Activated CD4-positive, alpha-beta T cell treated with anti-CD3 and anti-CD28 coated beads, Interleukin-2, amount 50 U/mL, for 48 hours (primary cell): ENCODE measurements at regions not wholly inside any gene's neighbourhood (a gene's known extent, or its start where the extent isn't known, plus 50 kb on each side); places are given as distances from the start of the nearest gene placed in this dataset.
"Not testable (repeated sequence)": the region's sequence is repeated elsewhere in the genome, so short reads cannot be mapped to it uniquely, and the experiment has no call there.

ENCODE experiments used
- DNase-seq, 2 experiments: peaks; one replicate each; pipeline ENCODE4 v3.0.0-alpha.2; 2020

DNA sequence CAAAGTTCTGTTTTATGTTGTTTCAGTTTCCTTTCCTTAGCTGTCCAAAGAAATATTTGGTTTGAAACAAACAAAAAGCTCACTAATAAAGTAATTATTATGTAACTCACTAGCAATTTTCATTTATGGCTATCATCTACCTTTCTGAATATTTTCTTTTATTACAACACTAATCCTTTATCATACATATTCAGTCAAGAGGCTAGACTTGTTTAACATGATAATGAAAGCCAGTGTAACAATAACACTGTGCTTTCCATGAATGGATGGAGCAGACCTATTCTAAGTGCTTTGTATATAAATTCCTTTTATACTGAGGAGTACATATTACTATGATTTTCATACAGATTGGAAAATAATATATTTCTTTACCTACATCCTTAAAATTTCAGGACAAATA lies 972.8 kb upstream of the ADGRL4 start:
- DNase-seq: no peak

DNA sequence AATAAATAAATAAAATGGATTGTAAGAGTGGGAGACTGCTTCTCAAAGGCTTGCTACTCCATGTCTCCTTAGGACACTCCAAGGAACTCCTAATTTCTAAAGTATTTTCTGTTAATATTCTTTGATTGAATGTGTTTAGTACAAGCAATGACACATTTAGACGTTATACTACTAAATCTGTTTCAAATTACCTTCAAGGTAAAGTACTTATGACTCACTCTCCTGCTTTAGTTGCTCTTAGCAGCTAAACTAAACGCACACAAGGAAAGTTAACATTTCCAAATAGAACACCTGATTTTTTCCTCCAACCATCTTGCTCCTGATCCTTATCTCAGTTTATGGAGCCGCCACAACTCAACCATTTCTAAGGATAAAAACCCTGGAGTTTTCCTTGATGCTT lies 969.8 kb upstream of the ADGRL4 start:
- DNase-seq: no peak

DNA sequence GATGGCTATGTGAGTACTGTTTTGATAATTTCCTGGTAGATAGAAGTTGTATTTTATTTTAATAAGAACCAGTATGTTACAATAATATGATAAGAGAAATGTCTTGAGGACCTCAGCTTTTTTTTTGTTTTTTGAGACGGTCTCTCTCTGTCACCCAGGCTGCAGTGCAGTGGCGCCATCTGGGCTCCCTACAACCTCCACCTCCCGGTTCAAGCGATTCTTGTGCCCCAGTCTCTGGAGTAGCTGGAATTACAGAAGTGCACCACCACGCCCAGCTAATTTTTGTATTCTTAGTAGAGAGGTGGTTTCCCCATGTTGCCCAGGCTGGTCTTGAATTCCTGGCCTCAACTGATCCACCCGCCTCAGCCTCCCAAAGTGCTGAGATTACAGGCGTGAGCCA lies 968.1 kb upstream of the ADGRL4 start:
- no peak for DNase-seq

DNA sequence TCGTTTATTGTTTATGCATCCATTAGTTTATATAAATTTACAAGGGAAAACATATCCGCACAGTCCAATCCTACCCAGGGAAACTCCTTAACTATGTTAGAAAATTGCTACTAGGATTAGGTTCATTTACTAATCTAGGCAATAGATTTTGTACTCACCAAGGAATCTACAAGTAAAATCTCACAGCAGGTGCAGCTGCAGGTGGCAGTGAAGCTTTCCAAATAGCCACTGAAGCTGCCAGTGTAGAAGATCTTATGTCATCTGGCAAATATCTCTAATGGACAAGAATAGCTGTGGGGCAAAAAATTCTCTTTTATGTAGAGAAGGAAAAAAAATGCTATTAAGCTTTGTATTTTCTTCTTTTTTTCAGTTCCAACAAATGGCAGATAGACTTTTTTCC lies 963.4 kb upstream of the ADGRL4 start:
- DNase-seq: no peak

DNA sequence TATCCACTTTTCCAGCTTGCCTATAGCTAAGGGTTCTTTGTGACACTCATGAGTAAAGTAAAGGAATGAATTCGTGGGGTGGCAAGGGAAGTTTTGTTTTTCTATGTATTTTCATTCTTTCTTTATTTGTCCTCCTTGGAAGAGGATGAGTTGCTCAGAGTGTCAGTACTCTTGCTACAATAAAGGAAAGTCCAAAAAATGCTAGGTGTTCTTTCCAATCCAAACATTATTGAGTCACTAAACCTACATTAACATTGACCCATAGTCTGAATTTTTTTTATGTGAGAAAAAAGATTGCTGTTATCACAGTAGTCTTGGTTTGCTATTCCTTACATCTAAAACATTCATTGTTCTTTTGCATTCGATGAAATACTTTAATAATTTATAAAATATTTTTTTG lies 959.9 kb upstream of the ADGRL4 start:
- DNase-seq: no peak

DNA sequence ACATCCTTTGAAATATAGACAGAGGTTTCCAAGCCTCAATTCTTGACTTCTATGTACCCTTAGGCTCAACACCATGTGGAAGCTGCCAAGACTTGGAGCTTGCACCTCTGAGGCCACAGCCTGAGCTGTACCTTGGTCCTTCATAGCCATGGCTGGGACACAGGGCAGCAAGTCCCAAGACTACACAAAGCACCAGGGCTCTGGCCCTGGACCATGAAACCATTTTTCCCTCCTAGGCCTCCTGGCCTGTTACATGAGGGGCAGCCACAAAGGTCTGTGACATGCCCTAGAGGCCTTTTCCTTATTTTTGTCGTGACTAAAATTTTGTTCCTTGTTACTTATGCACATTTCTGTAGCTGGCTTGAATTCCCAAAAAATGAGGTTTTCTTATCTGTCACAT lies 953.1 kb upstream of the ADGRL4 start:
- no peak for DNase-seq

DNA sequence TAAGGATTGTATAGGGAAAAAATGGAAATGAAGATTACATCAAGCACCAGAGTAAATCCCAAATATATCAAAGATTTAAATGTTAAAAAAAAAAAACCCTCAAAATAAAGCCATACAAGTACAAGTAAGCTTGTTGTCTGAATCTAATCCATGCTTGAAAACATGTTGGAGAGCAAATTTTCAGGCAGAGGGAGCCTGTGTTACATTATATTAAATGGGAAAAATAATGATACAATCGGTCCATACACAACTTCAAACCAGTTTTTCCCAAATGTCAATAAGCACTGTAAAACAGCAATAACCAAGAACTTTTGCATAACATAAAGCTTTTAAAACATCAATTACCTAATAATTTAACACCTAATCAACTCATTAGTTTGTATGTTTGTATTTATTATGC lies 949.4 kb upstream of the ADGRL4 start:
- no peak for DNase-seq

DNA sequence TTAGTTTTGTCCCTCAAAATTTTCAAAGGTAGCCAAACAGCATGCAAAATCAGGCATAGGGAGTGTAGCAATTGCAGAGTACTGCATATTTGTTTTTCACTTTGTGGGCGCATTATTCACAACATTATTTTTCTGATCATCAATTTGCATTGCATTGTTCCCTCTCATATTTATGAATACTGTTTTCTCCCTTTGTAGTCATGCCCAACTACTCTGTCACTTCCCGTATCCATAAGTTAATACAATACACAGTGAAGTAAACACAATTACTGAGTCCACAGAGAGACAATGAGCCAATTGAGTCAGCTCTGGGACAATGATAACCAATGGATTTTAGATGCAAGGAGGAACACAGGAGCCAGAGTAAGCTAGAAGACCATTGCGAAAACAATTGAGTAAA lies 944.0 kb upstream of the ADGRL4 start:
- no peak for DNase-seq

DNA sequence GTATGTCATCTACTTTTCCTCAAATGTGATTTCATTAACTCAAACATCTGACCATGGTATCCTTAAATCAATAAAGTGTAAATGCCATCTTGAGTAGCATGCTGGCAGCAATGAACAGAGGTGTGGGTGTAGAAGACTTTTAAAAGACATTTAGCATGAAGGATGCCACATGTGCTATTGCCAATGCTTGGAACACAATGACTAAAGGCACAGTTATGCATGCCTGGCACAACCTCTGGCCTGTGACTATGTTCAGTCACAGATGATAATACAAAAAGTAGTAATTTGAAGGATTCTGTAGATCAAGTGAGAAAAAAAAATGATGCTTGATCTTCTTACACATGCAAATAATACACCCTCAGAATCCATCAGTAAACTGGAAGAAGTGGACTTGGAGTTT lies 938.9 kb upstream of the ADGRL4 start:
- no peak for DNase-seq

DNA sequence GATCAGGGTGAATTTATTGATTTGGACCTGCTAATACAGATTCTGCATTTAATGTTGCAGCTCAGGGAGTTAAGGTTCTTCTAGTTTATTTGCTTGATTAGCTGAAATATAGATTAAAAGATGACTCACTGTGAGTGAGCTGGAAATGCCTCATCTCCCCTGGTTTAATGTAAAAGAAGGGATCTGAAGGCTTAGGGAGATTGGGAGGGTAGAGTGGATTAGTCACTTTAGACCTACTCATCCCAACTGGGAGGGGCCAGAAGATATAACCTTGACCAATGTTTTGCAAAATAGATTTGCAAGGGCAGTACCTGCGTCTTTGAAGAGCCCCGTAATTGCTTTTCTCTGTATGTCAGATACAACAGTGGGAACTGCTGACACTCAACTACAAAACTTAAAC lies 922.8 kb upstream of the ADGRL4 start:
- DNase-seq: no peak

DNA sequence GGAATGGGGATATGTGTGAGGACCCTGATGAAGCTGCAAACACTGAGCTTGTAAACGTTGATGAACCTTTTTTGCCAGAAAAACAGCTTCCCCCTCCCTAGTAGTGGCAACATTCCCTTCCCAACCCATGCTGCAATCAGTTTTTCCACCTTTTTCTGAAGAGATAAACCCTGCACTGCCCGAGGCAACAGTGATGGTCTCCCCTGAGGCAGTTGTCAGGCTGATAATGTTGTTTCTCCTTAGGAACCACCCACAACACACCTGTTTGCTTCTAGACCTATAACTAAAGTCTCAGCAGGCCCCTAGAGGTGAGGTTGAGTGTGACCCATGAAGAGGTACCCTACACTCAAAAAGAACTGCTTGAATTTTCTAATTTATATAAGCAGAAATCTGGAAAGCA lies 922.4 kb upstream of the ADGRL4 start:
- no peak for DNase-seq

DNA sequence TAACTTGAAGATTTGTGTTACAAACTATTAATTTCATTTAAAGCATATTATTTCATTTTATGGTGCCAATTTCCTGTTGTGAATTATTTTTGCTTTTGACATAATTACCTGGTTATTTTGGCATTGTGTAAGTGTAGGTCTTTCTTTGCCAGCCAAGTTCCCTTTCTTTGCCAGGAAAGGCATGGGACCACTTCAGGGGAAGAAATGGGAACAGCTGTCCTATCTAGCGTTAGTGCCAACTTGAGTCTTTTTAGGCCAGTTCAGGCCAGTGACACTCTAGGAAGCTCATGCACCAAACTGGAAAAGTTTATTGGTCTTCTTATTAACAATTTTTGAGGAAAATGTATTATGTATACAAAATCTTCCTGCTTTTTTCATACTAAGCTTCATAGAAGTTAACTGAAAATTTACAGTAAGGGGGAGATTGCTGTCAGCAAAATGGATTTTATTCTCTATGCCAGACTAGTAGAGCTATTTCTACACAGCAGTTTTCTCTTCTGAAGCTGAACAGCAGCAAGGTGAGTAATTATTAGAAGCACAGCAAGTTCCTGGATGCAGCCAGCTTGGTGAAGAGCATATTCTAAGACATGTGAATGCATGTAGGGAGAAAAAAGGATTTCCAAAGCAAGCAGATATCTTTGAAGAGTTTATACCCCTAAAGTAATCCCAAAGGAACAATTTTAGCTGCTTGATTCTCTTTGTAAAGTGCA lies 914.6 kb upstream of the ADGRL4 start:
- no peak for DNase-seq

DNA sequence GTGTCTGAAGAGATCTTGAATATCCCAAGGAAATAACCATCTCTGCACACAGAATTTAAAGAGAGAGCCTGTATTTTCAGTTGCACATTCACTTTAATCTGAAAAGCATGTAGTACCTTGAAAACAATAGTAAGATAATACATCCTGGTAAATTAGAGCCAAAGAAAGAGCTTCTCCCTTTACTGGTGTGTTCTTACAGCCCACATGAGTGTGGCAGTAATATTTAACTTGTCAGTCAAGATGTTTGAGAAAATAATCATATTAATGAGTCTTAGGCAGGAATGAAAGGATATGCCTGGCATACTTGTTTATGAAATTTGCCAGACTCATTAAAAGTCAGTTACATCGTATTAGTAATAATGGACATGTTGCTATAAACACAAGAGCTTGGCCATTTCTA lies 908.4 kb upstream of the ADGRL4 start:
- no peak for DNase-seq

DNA sequence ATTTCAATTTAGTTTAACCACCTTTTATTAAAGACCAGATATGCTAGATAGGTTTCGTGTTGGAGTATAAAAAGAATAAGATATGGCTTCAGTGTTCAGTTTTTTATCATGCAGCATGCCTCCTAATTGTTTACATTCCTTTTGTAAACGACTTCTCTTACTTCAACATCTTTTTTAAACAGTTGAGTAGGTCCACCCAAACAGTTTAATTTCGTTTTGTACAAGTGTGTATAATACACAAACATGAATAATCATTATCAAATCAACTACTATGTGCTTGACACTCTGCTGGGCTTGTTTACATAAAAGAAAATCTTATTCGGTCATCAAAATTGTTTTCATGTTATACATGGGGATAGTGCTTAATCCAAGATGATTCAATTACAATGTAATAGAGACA lies 906.3 kb upstream of the ADGRL4 start:
- no peak for DNase-seq

DNA sequence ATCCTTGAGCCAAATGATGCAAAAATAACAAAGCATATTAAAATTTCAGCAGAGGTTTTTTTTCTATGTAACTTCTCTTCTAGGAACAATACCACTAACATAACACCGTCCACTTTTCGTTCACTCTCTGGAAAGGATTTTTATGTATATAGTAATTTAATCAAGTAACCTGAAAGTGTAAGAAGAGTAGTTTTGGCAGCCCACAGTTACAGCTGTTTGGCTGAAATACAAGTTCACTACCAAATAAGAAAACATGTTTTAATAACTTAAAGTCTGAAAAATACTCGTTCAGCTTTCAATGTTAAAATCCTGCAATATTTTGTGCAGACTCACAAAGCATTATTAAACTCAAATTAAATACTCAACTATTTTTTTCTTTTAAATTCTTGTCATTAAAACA lies 896.8 kb upstream of the ADGRL4 start:
- DNase-seq: no peak

DNA sequence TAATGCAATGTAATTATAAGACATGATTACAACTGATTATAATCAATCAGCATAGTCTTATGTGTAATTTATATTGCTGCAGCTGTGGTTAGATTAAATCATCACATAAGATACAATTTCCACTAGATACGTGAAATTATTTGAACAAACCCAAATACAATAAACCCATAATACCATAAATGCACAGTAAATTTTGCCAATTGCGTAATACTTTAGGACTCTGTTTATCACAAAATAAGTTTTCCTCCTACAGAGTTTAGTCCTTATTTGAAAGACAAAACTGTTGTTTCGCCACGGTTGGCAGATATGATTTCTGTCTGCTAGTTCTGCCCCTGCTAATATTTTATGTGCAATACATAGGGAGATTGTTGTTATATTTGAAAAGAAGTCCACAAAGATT lies 895.9 kb upstream of the ADGRL4 start:
- no peak for DNase-seq

DNA sequence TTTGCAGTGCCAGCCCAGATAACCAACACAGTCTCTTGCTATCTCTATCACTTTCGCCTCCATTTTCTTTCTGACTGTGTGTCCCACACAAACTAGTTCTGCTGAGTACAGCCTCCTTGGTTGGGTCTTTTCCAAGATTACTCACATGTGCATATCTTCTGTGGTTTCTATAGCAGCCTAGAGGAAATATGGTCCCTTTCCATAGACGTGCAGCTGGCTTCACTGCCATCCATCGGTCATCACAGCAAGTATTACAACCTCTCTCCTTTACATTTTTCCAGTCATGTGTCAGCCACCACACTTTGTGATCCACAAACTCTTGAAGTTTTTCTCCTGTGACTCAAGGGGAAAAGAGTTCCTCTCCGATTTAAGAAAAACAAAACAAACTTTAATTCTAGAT lies 893.4 kb upstream of the ADGRL4 start:
- DNase-seq: no peak

DNA sequence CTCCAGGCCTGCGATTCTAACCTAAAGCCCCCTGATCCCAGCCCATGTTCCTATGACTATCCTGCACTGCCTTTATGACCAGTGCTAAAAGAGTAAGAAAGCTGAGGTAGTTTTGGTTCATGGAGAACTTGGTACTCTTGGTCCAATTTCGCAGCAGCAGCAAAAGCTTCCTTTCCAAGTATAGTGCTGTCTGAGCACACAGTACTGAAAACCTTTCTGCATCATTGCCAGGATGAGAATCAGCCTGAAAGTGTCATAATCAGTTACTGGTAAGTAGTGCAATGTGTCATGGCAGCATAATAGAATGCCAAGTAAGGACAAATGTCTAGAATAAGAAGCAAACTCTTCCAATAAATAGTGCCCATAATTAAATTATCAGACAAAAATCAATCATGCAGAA lies 889.6 kb upstream of the ADGRL4 start:
- no peak for DNase-seq

DNA sequence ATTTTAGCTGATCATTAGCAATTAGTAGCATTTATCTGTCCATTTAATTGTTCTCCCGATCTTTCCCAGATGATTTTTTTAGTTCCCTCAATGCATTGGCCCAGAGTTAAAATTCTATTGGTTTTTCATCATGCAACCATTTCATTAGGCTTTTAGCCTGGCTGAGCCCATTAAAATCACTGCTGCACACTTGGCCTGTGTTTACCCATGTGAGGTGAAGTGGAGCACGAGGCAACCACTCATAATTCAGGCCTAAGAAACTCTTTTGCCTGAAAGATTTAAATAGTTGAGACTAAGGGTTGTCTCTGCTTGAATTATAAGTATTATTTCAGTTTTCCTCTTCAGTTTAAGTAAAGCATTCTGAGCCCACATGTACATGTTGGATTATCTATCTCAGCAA lies 889.0 kb upstream of the ADGRL4 start:
- no peak for DNase-seq

DNA sequence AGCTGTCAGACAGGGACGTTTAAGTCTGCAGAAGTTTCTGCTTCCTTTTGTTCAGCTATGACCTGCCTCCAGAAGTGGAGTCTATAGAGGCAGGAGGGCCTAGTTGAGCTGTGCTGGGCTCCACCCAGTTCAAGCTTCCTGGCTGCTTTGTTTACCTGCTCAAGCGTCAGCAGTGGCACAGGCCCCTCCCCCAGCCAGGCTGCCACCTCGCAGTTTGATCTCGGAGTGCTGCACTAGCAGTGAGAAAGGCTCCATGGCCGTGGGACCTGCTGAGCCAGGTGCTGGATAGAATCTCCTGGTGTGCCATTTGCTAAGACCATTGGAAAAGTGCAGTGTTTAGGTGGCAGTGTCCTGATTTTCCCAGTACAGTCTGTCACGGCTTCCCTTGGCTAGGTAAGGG lies 887.6 kb upstream of the ADGRL4 start:
- not testable (repeated sequence) for DNase-seq

DNA sequence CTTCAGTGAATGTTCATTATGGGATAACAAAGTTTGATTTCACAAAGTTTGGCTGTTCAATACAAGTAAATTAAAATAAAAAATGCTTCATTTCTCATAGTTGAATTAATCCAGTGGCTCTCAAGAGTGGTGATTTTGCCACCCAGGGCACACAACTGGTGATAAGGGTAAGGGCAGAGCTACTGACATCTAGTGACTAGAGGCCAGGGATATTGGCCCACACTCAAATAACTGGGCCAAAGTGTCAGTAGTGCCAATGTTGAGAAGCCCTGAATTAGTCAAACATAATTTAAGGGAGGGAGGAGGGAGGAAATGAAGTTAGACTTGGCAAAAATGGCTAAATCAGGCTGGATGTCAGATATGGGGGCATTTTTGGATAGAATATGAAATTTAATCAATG lies 880.5 kb upstream of the ADGRL4 start:
- DNase-seq: no peak

DNA sequence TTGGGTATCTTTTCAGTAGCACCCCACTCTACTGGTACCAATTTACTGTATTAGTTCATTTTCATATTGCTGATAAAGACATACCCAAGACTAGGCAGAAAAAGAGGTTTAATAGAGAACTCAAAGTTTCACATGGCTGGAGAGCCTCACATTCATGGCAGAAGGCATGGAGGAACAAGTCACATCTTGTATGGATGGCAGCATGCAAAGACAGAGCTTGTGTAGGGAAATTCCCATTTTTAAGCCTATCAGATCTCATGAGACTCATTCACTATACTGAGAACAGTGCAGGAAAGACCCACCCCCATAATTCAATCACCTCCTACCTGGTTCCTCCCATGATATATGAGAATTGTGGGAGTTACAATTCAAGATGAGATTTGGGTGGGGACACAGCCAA lies 878.6 kb upstream of the ADGRL4 start:
- no peak for DNase-seq

DNA sequence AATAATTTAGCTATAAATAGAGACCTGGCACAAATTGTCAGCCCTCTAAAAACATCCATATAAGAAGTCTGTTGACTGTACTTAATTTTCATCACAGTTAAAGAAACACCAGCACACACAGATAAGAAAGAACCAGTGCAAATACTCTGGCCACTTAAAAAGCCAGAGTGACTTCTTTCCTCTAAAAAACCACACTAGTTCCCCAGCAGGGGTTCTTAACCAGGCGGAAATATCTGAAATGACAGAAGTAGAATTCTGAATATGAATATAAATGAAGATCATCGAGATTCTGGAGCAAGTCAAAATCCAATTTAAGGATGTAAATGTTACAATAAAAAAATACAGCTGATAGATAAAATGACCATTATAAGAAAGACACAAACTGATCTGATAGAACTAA lies 870.6 kb upstream of the ADGRL4 start:
- DNase-seq: no peak

DNA sequence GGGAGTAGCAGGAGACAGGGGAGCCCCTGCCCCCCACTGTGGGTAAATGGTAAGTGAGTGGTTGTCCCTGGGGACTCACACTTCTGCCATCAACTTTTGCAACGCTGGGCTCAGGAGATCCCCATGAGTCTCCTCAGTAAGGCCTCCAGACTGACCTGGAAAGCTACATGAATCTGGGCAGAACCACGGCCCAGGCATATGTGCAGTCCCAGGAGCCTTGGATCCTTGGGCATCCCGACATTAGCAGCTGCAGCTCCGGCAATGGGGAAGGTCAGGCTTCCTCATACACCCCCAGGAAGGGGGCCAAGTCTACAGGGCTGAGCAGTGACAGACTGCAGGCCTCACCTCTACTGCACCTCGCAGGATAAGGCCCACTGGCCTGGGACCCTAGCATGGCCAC lies 868.7 kb upstream of the ADGRL4 start:
- no peak for DNase-seq

DNA sequence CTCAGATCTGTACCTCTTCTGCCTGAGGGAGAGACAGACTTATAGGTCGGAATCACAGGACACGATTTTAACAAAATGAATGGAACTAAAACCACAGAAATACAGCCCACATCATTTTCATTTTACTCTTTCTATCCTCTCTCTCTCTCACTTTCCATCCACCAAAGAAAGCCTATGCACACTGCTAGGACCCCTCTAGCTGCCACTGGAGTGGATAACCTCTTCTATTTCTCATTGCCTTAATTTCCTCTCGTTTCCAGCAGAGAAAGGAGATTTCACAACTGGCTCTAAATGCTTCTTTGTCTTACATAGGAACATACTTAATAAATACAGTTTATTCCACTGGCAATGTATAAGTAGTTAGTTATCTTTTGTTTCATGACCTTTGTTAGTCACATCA lies 867.8 kb upstream of the ADGRL4 start:
- DNase-seq: no peak
